ENCODE measurements at regions not wholly inside any gene's neighbourhood (a gene's known extent, or its start where the extent isn't known, plus 50 kb on each side); places are given as distances from the start of the nearest gene placed in this dataset.
"Not testable (repeated sequence)": the region's sequence is repeated elsewhere in the genome, so short reads cannot be mapped to it uniquely, and the experiment has no call there.

GRCh38 chr1:146376708-146377496 is 148.1 kb upstream of the NOTCH2NLA start:
- not testable (repeated sequence) for TF ChIP-seq CTCF (IDR thresholded peaks at IDR 0.05; ENCODE audit: insufficient read depth, low read length, poor library complexity, severe bottlenecking); EZH2phosphoT487 (conservative IDR thresholded peaks at IDR 0.05; ENCODE audit: low read length)

Data from SU-DHL-6 (cell line).